IMR-90 (cell line): ENCODE measurements at regions not wholly inside any gene's neighbourhood (a gene's known extent, or its start where the extent isn't known, plus 50 kb on each side); places are given as distances from the start of the nearest gene placed in this dataset.

Experiments
- ATAC-seq: fragments of 200-7000 bp; cut with Tn5 transposase; 2 replicates; pipeline ENCODE4 v1.9.1; 2020; ENCODE audit warnings: low read depth, mild to moderate bottlenecking, moderate library complexity
- BruUV-seq: library from RNA; stranded (reverse); fragments of 400-500 nt; replicated peaks from 2 replicates; lab custom pipeline; 2021; lab: Mats Ljungman, UMichigan
- CTCF ChIA-PET: fragments of 300-600 bp; formaldehyde crosslinking; extraction: SDS; loops from one replicate; lab custom pipeline; 2021; ENCODE audit warnings: antibody characterized with exemption; lab: Yijun Ruan, JAX
- POLR2A ChIA-PET: fragments of 300-600 bp; sonication (Branson Sonifier 250); formaldehyde crosslinking; loops from one replicate; lab custom pipeline; 2022; ENCODE audit warnings: antibody characterized with exemption; ENCODE audit not compliant: unreplicated experiment; lab: Charles Lee
- DNase-seq: peaks from one replicate; pipeline ENCODE4 v3.0.0; 2013
- H2AFZ ChIP-seq: replicated peaks from 2 replicates; pipeline ENCODE3; 2013; ENCODE audit warnings: low read length, mild to moderate bottlenecking; ENCODE audit not compliant: poor library complexity
- H2AK5ac ChIP-seq: 2 replicates; pipeline ENCODE4 v1.6.1; 2013; ENCODE audit warnings: low read depth, low read length, inconsistent platforms
- H2AK9ac ChIP-seq: replicated peaks from 2 replicates; pipeline ENCODE3; 2013; ENCODE audit warnings: mild to moderate bottlenecking, low read depth, low read length, moderate library complexity; ENCODE audit not compliant: poor library complexity
- H2BK120ac ChIP-seq: 2 replicates; pipeline ENCODE4 v1.6.1; 2013; ENCODE audit warnings: low read depth, low read length, inconsistent platforms
- H2BK15ac ChIP-seq: 3 replicates; pipeline ENCODE4 v1.6.1; 2013; ENCODE audit warnings: low read depth, low read length, inconsistent platforms
- H2BK20ac ChIP-seq: 2 replicates; pipeline ENCODE4 v1.6.1; 2013; ENCODE audit warnings: low read depth, mild to moderate bottlenecking, inconsistent platforms, low read length, moderate library complexity
- H2BK5ac ChIP-seq: 2 replicates; pipeline ENCODE4 v1.6.1; 2013; ENCODE audit warnings: mild to moderate bottlenecking, low read depth, low read length, inconsistent platforms; ENCODE audit not compliant: poor library complexity, severe bottlenecking
- H3K14ac ChIP-seq: replicated peaks from 2 replicates; pipeline ENCODE4 v1.6.1; 2013; ENCODE audit warnings: low read depth, low read length, inconsistent platforms
- H3K18ac ChIP-seq: 2 replicates; pipeline ENCODE4 v1.6.1; 2013; ENCODE audit warnings: low read depth, low read length, control low read depth
- H3K23ac ChIP-seq: 2 replicates; pipeline ENCODE4 v1.6.1; 2013; ENCODE audit warnings: low read depth, low read length, inconsistent platforms
- H3K27ac ChIP-seq: 2 replicates; pipeline ENCODE4 v1.5.1; 2013; ENCODE audit warnings: mild to moderate bottlenecking, control low read depth, low read length; ENCODE audit not compliant: insufficient read depth
- H3K27me3 ChIP-seq: 2 replicates; pipeline ENCODE4 v1.6.1; 2013; ENCODE audit warnings: low read length; ENCODE audit not compliant: control insufficient read depth, insufficient read depth
- H3K36me3 ChIP-seq: 2 replicates; pipeline ENCODE4 v1.6.1; 2013; ENCODE audit warnings: low read length, mixed read lengths; ENCODE audit not compliant: control insufficient read depth, insufficient read depth
- H3K4ac ChIP-seq: 2 replicates; pipeline ENCODE4 v1.6.1; 2013; ENCODE audit warnings: low read depth, low read length, inconsistent platforms
- H3K4me1 ChIP-seq: 2 replicates; pipeline ENCODE4 v1.6.1; 2013; ENCODE audit warnings: low read length, mixed read lengths; ENCODE audit not compliant: control insufficient read depth, insufficient read depth
- H3K4me2 ChIP-seq: 2 replicates; pipeline ENCODE4 v1.6.1; 2013; ENCODE audit warnings: low read depth, mild to moderate bottlenecking, control low read depth, low read length, moderate library complexity
- H3K4me3 ChIP-seq: 2 replicates; pipeline ENCODE4 v1.5.1; 2013; ENCODE audit warnings: low read depth, mild to moderate bottlenecking, control low read depth, low read length, moderate library complexity; ENCODE audit not compliant: insufficient read depth
- H3K56ac ChIP-seq: 2 replicates; pipeline ENCODE4 v1.6.1; 2013; ENCODE audit warnings: low read length, inconsistent platforms; ENCODE audit not compliant: insufficient read depth; ENCODE audit errors: extremely low read depth
- H3K79me1 ChIP-seq, 2 experiments: 2 replicates each; pipeline ENCODE4 v1.6.1; 2013; ENCODE audit warnings: low read length in 2 of 2, inconsistent platforms in 1 of 2, low read depth in 1 of 2
- H3K9ac ChIP-seq: 2 replicates; pipeline ENCODE4 v1.6.1; 2013; ENCODE audit warnings: low read depth, low read length, control low read depth
- H3K9me1 ChIP-seq: 2 replicates; pipeline ENCODE4 v1.6.1; 2013; ENCODE audit warnings: low read length, inconsistent platforms; ENCODE audit not compliant: insufficient read depth
- H3K9me3 ChIP-seq: 2 replicates; pipeline ENCODE4 v1.6.1; 2013; ENCODE audit warnings: low read length; ENCODE audit not compliant: control insufficient read depth, insufficient read depth
- H4K20me1 ChIP-seq: 2 replicates; pipeline ENCODE4 v1.6.1; 2013; ENCODE audit warnings: low read length, inconsistent platforms; ENCODE audit not compliant: insufficient read depth
- H4K5ac ChIP-seq: 2 replicates; pipeline ENCODE4 v1.6.1; 2013; ENCODE audit warnings: mild to moderate bottlenecking, low read depth, low read length, control low read depth
- H4K8ac ChIP-seq, 2 experiments: 2 replicates each; pipeline ENCODE4 v1.6.1; 2013; ENCODE audit warnings: low read depth in 2 of 2, low read length in 2 of 2, control low read depth in 1 of 2, inconsistent platforms in 1 of 2
- H4K91ac ChIP-seq: 2 replicates; pipeline ENCODE4 v1.6.1; 2013; ENCODE audit warnings: low read depth, low read length, inconsistent platforms; ENCODE audit not compliant: insufficient read depth
- MAFK ChIP-seq: IDR thresholded peaks from 2 replicates; pipeline ENCODE4 v1.6.1; 2012; ENCODE audit warnings: low read depth, low read length, improper control_type of control experiment
- RAD21 ChIP-seq: IDR thresholded peaks from 2 replicates; pipeline ENCODE4 v1.6.1; 2012; ENCODE audit warnings: low read length, improper control_type of control experiment
- RCOR1 ChIP-seq: IDR thresholded peaks from 2 replicates; pipeline ENCODE4 v1.6.1; 2012; ENCODE audit warnings: mild to moderate bottlenecking, low read length, improper control_type of control experiment; ENCODE audit not compliant: insufficient replicate concordance
- WGBS, 2 experiments: methylation state at CpG; one replicate each; pipeline versions ENCODE4 v1.1.5 to v1.1.7; 2013; ENCODE audit warnings: missing lambda C conversion rate in 2 of 2; ENCODE audit not compliant: insufficient read length in 1 of 2; ENCODE audit errors: extremely low coverage in 2 of 2; 5-methylcytosine and 5-hydroxymethylcytosine counted together
- dilution Hi-C: fragments of 300-500 bp; cut with HindIII; formaldehyde crosslinking; loops from one replicate; pipeline ENCODE4 v1.14.3; 2018; ENCODE audit warnings: low sequenced_read_pairs; ENCODE audit not compliant: unreplicated experiment
- in situ Hi-C: fragments of 300-500 bp; cut with MboI; formaldehyde crosslinking; loops from 3 replicates; pipeline ENCODE4 v1.14.3; 2019; ENCODE audit warnings: low sequenced_read_pairs, inconsistent platforms, mixed read lengths
- intact Hi-C: fragments of 100-400 bp; cut with micrococcal nuclease; formaldehyde crosslinking; loops from 2 replicates; pipeline ENCODE4 v1.10.0; 2022
- TF ChIP-seq, protein P1 (sequence below): fragments of 150-350 bp; IDR thresholded peaks from 2 replicates; pipeline ENCODE4 v1.6.1; 2017; ENCODE audit warnings: mild to moderate bottlenecking, antibody characterized with exemption, low read length, low read depth
- TF ChIP-seq, protein P2 (sequence below): conservative IDR thresholded peaks from 2 replicates; pipeline ENCODE4 v1.5.1; 2012; ENCODE audit warnings: mild to moderate bottlenecking, low read depth, low read length, improper control_type of control experiment

DNA sequence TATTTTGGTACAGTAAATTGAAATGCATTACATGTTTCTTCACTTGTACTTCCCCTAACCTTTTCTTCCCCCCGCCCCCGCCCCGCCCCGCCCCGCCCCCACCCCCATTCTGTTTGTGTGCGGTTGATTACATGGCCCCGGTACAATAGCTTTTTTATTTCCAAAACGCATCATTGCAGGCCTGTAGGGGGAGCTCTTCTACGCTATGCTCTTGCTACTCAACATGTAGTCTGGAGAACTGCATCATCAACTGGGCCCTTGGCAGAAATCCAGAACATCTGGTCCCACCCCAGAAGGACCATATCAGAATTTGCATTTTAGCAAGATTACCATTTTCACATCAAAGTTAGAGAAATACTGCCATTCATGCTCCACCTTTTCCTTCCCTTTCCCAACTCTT, 333.3 kb upstream of the DDX53 start:
- no CpG with 5 or more reads among the region's 9 CpGs for WGBS, 2 experiments
- Histone ChIP-seq H3K23ac (no peak overlapping the region), H2BK15ac (no peak overlapping the region), H3K36me3 (no peaks in the 10 kb centered on the region), H3K4me2 (no peak overlapping the region), H4K91ac (no peak overlapping the region), H2AK5ac (no peak overlapping the region), H3K4me1 (no peaks in the 10 kb centered on the region), H3K9ac (no peak overlapping the region), H3K9me3 (no peaks in the 10 kb centered on the region), H3K18ac (no peak overlapping the region), H2AFZ (no peak overlapping the region), H3K27ac (no peak overlapping the region), H4K5ac (no peak overlapping the region), H2BK20ac (no peak overlapping the region), H2AK9ac (no peak overlapping the region), H3K4ac (no peak overlapping the region), H3K4me3 (no peak overlapping the region), H2BK5ac (no peak overlapping the region), H4K20me1 (no peaks in the 10 kb centered on the region), H3K56ac (no peak overlapping the region), H2BK120ac (no peak overlapping the region), H3K14ac (no peak overlapping the region), H4K8ac (no peak overlapping the region), H3K79me1 (no peaks in the 10 kb centered on the region), H3K9me1 (no peaks in the 10 kb centered on the region), H3K27me3 (no peaks in the 10 kb centered on the region)
- peak; percentile 6; the same call in 1 of the 2 replicates for TF ChIP-seq RAD21
- TF ChIP-seq, protein P1, sequence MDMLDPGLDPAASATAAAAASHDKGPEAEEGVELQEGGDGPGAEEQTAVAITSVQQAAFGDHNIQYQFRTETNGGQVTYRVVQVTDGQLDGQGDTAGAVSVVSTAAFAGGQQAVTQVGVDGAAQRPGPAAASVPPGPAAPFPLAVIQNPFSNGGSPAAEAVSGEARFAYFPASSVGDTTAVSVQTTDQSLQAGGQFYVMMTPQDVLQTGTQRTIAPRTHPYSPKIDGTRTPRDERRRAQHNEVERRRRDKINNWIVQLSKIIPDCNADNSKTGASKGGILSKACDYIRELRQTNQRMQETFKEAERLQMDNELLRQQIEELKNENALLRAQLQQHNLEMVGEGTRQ = no peak
- TF ChIP-seq RCOR1 = no peak
- TF ChIP-seq, protein P2, sequence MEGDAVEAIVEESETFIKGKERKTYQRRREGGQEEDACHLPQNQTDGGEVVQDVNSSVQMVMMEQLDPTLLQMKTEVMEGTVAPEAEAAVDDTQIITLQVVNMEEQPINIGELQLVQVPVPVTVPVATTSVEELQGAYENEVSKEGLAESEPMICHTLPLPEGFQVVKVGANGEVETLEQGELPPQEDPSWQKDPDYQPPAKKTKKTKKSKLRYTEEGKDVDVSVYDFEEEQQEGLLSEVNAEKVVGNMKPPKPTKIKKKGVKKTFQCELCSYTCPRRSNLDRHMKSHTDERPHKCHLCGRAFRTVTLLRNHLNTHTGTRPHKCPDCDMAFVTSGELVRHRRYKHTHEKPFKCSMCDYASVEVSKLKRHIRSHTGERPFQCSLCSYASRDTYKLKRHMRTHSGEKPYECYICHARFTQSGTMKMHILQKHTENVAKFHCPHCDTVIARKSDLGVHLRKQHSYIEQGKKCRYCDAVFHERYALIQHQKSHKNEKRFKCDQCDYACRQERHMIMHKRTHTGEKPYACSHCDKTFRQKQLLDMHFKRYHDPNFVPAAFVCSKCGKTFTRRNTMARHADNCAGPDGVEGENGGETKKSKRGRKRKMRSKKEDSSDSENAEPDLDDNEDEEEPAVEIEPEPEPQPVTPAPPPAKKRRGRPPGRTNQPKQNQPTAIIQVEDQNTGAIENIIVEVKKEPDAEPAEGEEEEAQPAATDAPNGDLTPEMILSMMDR = 0 out of 2 replicates have a peak, but pooled peaks have one; percentile 14
- no peak for TF ChIP-seq MAFK
- BruUV-seq = no TSS peak
- ATAC-seq (no peak), DNase-seq (peak; percentile 27)
- ChIA-PET CTCF (interaction anchor here (1.6 kb wide), 1 partner anchor 82 kb away, joined by 3 read pairs; no protein-coding TSS in a partner anchor), POLR2A (no interaction called here)
- in situ Hi-C loops (no loop called here), intact Hi-C loops (no loop called here), dilution Hi-C loops (no loop called here)
